H1 (cell line): ENCODE measurements at regions not wholly inside any gene's neighbourhood (a gene's known extent, or its start where the extent isn't known, plus 50 kb on each side); places are given as distances from the start of the nearest gene placed in this dataset.

ENCODE experiments used
- CTCF ChIA-PET: fragments of 300-600 bp; sonication (Branson Sonifier 250); formaldehyde crosslinking; loops from one replicate; lab custom pipeline; 2021; ENCODE audit not compliant: partially characterized antibody; lab: Charles Lee
- POLR2A ChIA-PET: fragments of 300-600 bp; sonication (Branson Sonifier 250); formaldehyde crosslinking; loops from one replicate; lab custom pipeline; 2021; ENCODE audit warnings: inconsistent platforms; ENCODE audit not compliant: partially characterized antibody; lab: Charles Lee
- DNase-seq, 2 experiments: peaks; one replicate each; pipeline versions ENCODE4 v3.0.0 to v3.0.0-alpha.2; 2010 to 2022; ENCODE audit warnings: low spot score in 2 of 2, low read depth in 1 of 2, mixed read lengths in 1 of 2
- FAIRE-seq: peaks from 2 replicates; lab custom pipeline; 2011; peaks lifted over from hg19 to GRCh38; lab: Jason Lieb, UNC
- H2AFZ ChIP-seq: 2 replicates; pipeline ENCODE4 v1.8.1; 2012; ENCODE audit warnings: low read length, inconsistent platforms
- H2AK5ac ChIP-seq: 2 replicates; pipeline ENCODE4 v1.6.1; 2013; ENCODE audit warnings: low read depth, low read length
- H2BK120ac ChIP-seq: replicated peaks from 2 replicates; pipeline ENCODE3; 2013; ENCODE audit warnings: low read depth, low read length, inconsistent platforms
- H2BK12ac ChIP-seq: 2 replicates; pipeline ENCODE4 v1.6.1; 2013; ENCODE audit warnings: low read depth, low read length
- H2BK15ac ChIP-seq: 2 replicates; pipeline ENCODE4 v1.6.1; 2013; ENCODE audit warnings: low read length
- H2BK20ac ChIP-seq: 2 replicates; pipeline ENCODE4 v1.6.1; 2013; ENCODE audit warnings: low read length
- H2BK5ac ChIP-seq: 2 replicates; pipeline ENCODE4 v1.6.1; 2013; ENCODE audit warnings: low read depth, low read length
- H3K14ac ChIP-seq: 2 replicates; pipeline ENCODE4 v1.6.1; 2013; ENCODE audit warnings: inconsistent platforms; ENCODE audit not compliant: insufficient read length
- H3K18ac ChIP-seq: 2 replicates; pipeline ENCODE4 v1.6.1; 2013; ENCODE audit warnings: low read length; ENCODE audit errors: extremely low read depth
- H3K23ac ChIP-seq: 2 replicates; pipeline ENCODE4 v1.6.1; 2013; ENCODE audit warnings: inconsistent platforms; ENCODE audit not compliant: insufficient read length
- H3K23me2 ChIP-seq: 2 replicates; pipeline ENCODE4 v1.6.1; 2013; ENCODE audit warnings: low read depth, low read length
- H3K27ac ChIP-seq: 2 replicates; pipeline ENCODE4 v1.6.1; 2011; ENCODE audit warnings: low read depth, low read length, inconsistent platforms
- H3K27me3 ChIP-seq, 4 experiments: replicated peaks in 1 of 4; 1 replicate in 1 of 4; 2 replicates in 3 of 4; pipeline versions ENCODE4 v1.6.1 to v1.8.1; 2011 to 2013; ENCODE audit warnings: low read length in 3 of 4, mild to moderate bottlenecking in 3 of 4, inconsistent platforms in 2 of 4, mixed read lengths in 2 of 4, moderate library complexity in 1 of 4; ENCODE audit not compliant: control insufficient read depth in 3 of 4, insufficient read depth in 3 of 4; ENCODE audit errors: extremely low read depth in 1 of 4
- H3K36me3 ChIP-seq, 4 experiments: 2 replicates each; pipeline versions ENCODE4 v1.6.1 to v1.8.1; 2011 to 2013; ENCODE audit warnings: mild to moderate bottlenecking in 4 of 4, low read length in 3 of 4, moderate library complexity in 2 of 4, control low read depth in 1 of 4, inconsistent platforms in 1 of 4; ENCODE audit not compliant: insufficient read depth in 4 of 4, control insufficient read depth in 2 of 4
- H3K4ac ChIP-seq: replicated peaks from 2 replicates; pipeline ENCODE3; 2013; ENCODE audit warnings: low read length, low read depth, mixed read lengths, inconsistent platforms; ENCODE audit not compliant: insufficient read length
- H3K4me1 ChIP-seq, 4 experiments: replicated peaks in 1 of 4; 1 replicate in 1 of 4; 2 replicates in 3 of 4; pipeline versions ENCODE4 v1.6.1 to v1.8.1; 2011 to 2013; ENCODE audit warnings: low read length in 3 of 4, inconsistent platforms in 2 of 4, mixed read lengths in 1 of 4; ENCODE audit not compliant: insufficient read depth in 4 of 4, control insufficient read depth in 3 of 4
- H3K4me2 ChIP-seq, 2 experiments: 2 replicates each; pipeline versions ENCODE4 v1.6.1 to v1.8.1; 2011 to 2013; ENCODE audit warnings: low read depth in 2 of 2, low read length in 2 of 2, control low read depth in 1 of 2, inconsistent platforms in 1 of 2, mild to moderate bottlenecking in 1 of 2; ENCODE audit not compliant: insufficient read depth in 1 of 2
- H3K4me3 ChIP-seq, 4 experiments: fragments of 200-600, 300-600 bp in 1 of 4; sonication (generic), shearing (Covaris generic), sonication (Bioruptor Twin) in 1 of 4; 2 replicates each; pipeline versions ENCODE4 v1.5.1 to v1.8.1; 2011 to 2016; ENCODE audit warnings: low read length in 4 of 4, low read depth in 3 of 4, control low read depth in 2 of 4, inconsistent platforms in 2 of 4, mild to moderate bottlenecking in 2 of 4, mixed read lengths in 1 of 4, moderate library complexity in 1 of 4; ENCODE audit not compliant: insufficient read depth in 2 of 4; ENCODE audit errors: extremely low read depth in 1 of 4
- H3K56ac ChIP-seq: replicated peaks from 2 replicates; pipeline ENCODE3; 2013; ENCODE audit warnings: low read depth, mild to moderate bottlenecking, mixed read lengths, low read length, inconsistent platforms; ENCODE audit not compliant: insufficient read length
- H3K79me1 ChIP-seq: 2 replicates; pipeline ENCODE4 v1.6.1; 2013; ENCODE audit warnings: low read depth, low read length, control low read depth
- H3K79me2 ChIP-seq, 2 experiments: 2 replicates each; pipeline versions ENCODE4 v1.6.1 to v1.8.1; 2012 to 2013; ENCODE audit warnings: low read length in 2 of 2, mild to moderate bottlenecking in 2 of 2, inconsistent platforms in 1 of 2; ENCODE audit not compliant: insufficient read depth in 2 of 2, control insufficient read depth in 1 of 2
- H3K9ac ChIP-seq, 4 experiments: replicated peaks in 1 of 4; 1 replicate in 1 of 4; 2 replicates in 3 of 4; pipeline versions ENCODE4 v1.6.1 to v1.8.1; 2011 to 2013; ENCODE audit warnings: low read depth in 3 of 4, low read length in 3 of 4, control low read depth in 2 of 4, mild to moderate bottlenecking in 2 of 4, moderate library complexity in 2 of 4, inconsistent platforms in 1 of 4; ENCODE audit errors: extremely low read depth in 1 of 4
- H3K9me3 ChIP-seq, 2 experiments: 2 replicates each; pipeline versions ENCODE4 v1.6.1 to v1.8.1; 2012 to 2013; ENCODE audit warnings: mild to moderate bottlenecking in 2 of 2, moderate library complexity in 2 of 2, control low read depth in 1 of 2, inconsistent platforms in 1 of 2, low read depth in 1 of 2, low read length in 1 of 2, mixed read lengths in 1 of 2; ENCODE audit not compliant: insufficient read depth in 2 of 2
- H4K20me1 ChIP-seq, 2 experiments: replicated peaks in 1 of 2; 2 replicates each; pipeline versions ENCODE3 to v1.8.1; 2011 to 2013; ENCODE audit warnings: inconsistent platforms in 2 of 2, low read length in 2 of 2, mild to moderate bottlenecking in 1 of 2; ENCODE audit not compliant: insufficient read depth in 2 of 2, control insufficient read depth in 1 of 2
- H4K5ac ChIP-seq: 2 replicates; pipeline ENCODE4 v1.6.1; 2013; ENCODE audit warnings: low read length, low read depth, mixed read lengths, inconsistent platforms; ENCODE audit not compliant: insufficient read length
- H4K8ac ChIP-seq: 2 replicates; pipeline ENCODE4 v1.8.0; 2013; ENCODE audit warnings: mild to moderate bottlenecking, moderate library complexity, low read length, inconsistent platforms; ENCODE audit not compliant: insufficient read depth; ENCODE audit errors: extremely low read depth
- H4K91ac ChIP-seq: replicated peaks from 2 replicates; pipeline ENCODE3; 2013; ENCODE audit warnings: low read length, mixed read lengths, inconsistent platforms; ENCODE audit not compliant: insufficient read length
- WGBS, 2 experiments: shearing (Covaris generic) in 1 of 2; methylation state at CpG; one replicate each; pipeline versions ENCODE4 v1.1.6 to v1.1.7; 2013 to 2015; ENCODE audit warnings: low lambda C conversion rate in 2 of 2, mixed read lengths in 2 of 2, inconsistent platforms in 1 of 2, low coverage in 1 of 2, missing lambda C conversion rate in 1 of 2; ENCODE audit not compliant: insufficient replicate concordance in 2 of 2, insufficient coverage in 1 of 2, insufficient read length in 1 of 2; ENCODE audit errors: extremely low coverage in 1 of 2, missing lambda C conversion rate in 1 of 2; 5-methylcytosine and 5-hydroxymethylcytosine counted together

DNA sequence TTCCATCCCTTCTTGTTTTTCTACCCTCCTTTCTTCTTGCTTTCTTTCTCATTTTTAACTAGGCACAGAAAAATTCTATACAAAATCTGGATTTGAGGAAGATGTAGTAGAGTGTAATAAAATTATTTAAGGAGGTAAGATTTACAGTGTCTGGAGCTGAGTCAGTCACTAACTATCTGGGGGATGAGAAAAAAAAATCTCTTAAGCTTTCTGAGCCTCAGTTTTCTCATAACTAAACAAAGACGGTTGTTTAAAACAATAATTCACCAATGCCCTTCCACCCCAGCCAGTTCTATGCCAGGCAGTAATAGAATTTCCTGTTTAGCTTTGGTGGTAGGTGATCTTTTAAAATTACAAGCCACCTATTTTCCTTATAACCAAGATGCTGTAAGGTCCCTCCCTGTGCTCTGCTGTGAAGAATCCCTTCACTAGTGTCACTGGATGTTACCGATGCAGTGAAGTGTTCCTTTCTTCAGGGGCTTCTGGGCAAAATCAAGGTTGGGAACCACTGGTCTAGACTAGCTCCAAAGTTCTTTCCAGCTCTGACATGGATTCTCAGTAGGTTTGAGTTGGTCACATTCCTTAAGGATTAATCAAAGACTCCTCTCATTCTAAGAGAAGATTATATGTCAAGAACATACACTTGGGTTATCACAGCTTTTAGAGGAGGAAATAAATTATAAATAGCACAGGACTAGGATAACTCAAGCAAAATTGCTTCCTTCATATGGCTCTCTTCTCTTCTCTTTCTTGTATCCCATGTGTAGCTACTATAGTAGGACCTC is 289.0 kb downstream of the CDH2 start:
- CTCF ChIA-PET: interaction anchor here (1.2 kb wide), 1 partner anchor 51 kb away, joined by 3 read pairs; no protein-coding TSS in a partner anchor
- Histone ChIP-seq H4K91ac (no peak overlapping the region), H2BK5ac (no peak overlapping the region), H4K20me1 (no peaks in the 10 kb centered on the region), H4K5ac (no peak overlapping the region), H3K23me2 (no peaks in the 10 kb centered on the region; the same call in 1 of the 2 replicates), H3K27ac (no peak overlapping the region), H2AFZ (no peak overlapping the region), H3K27me3 (no peaks in the 10 kb centered on the region), H3K14ac (no peak overlapping the region), H3K79me1 (no peaks in the 10 kb centered on the region), H3K4me1 (no peaks in the 10 kb centered on the region), H3K9ac (no peak overlapping the region), H2BK20ac (no peak overlapping the region), H3K79me2 (no peaks in the 10 kb centered on the region), H3K36me3 (no peaks in the 10 kb centered on the region), H2BK15ac (no peak overlapping the region), H2BK120ac (no peak overlapping the region), H4K8ac (no peak overlapping the region), H3K18ac (no peak overlapping the region), H2AK5ac (no peak overlapping the region), H3K23ac (no peak overlapping the region), H3K4me2 (no peak overlapping the region), H3K56ac (no peak overlapping the region), H3K4ac (no peak overlapping the region), H2BK12ac (no peak overlapping the region), H3K4me3 (no peak overlapping the region), H3K9me3 (no peaks in the 10 kb centered on the region)
- no peak for DNase-seq
- no peak for FAIRE-seq
- 68% methylated on average over 2 of the region's 2 CpGs; no CpG with 5 or more reads in 1 of the 2 experiments for WGBS, 2 experiments
- POLR2A ChIA-PET: no interaction called here
